Upper lobe of right lung (tissue), 1 donor: ENCODE measurements at regions not wholly inside any gene's neighbourhood (a gene's known extent, or its start where the extent isn't known, plus 50 kb on each side); places are given as distances from the start of the nearest gene placed in this dataset.
"Not testable (repeated sequence)": the region's sequence is repeated elsewhere in the genome, so short reads cannot be mapped to it uniquely, and the experiment has no call there.

Experiments used
- ATAC-seq: fragments of 200-7000 bp; cut with Tn5 transposase; one replicate; pipeline ENCODE4 v1.9.1; 2020; ENCODE audit warnings: mild to moderate bottlenecking, moderate library complexity
- DNase-seq: peaks from one replicate; pipeline ENCODE4 v3.0.0-alpha.2; 2020
- H3K27ac ChIP-seq: fragments of 200-600 bp; one replicate; pipeline ENCODE4 v1.8.0; 2022
- H3K27me3 ChIP-seq: fragments of 200-600 bp; one replicate; pipeline ENCODE4 v1.8.0; 2022; ENCODE audit warnings: mild to moderate bottlenecking
- H3K36me3 ChIP-seq: fragments of 200-600 bp; one replicate; pipeline ENCODE4 v1.8.0; 2022
- H3K4me1 ChIP-seq: fragments of 200-600 bp; one replicate; pipeline ENCODE4 v1.8.0; 2022
- H3K4me3 ChIP-seq: fragments of 200-600 bp; one replicate; pipeline ENCODE4 v1.8.0; 2022; ENCODE audit warnings: mild to moderate bottlenecking
- H3K9me3 ChIP-seq: fragments of 200-600 bp; one replicate; pipeline ENCODE4 v1.8.0; 2022
- CTCF ChIP-seq: fragments of 200-600 bp; IDR thresholded peaks from one replicate; pipeline ENCODE4 v1.8.0; 2022; ENCODE audit warnings: antibody characterized with exemption
- intact Hi-C: fragments of 100-400 bp; cut with DNase I; formaldehyde crosslinking; loops from one replicate; pipeline ENCODE4 v1.11.0; 2022
- donor health status: DM: no; HTN: yes; CAD: no; lungs with severe emphysema.

GRCh38 chr2:84306361-84306760 is 152.7 kb downstream of the SUCLG1 start:
- Histone ChIP-seq H3K27ac (no peak overlapping the region), H3K27me3 (no peaks in the 10 kb centered on the region), H3K4me1 (no peaks in the 10 kb centered on the region), H3K36me3 (no peaks in the 10 kb centered on the region), H3K4me3 (no peak overlapping the region), H3K9me3 (no peaks in the 10 kb centered on the region)
- ATAC-seq (no peak), DNase-seq (no peak)
- TF ChIP-seq CTCF, result no peak
- intact Hi-C loops, result no loop called here

- ATAC-seq, result peak; percentile 91
- Histone ChIP-seq H3K4me3 (no peak overlapping the region), H3K27me3 (no peaks in the 10 kb centered on the region), H3K4me1 (no peaks in the 10 kb centered on the region), H3K36me3 (no peaks in the 10 kb centered on the region), H3K9me3 (no peaks in the 10 kb centered on the region), H3K27ac (no peak overlapping the region)
- TF ChIP-seq CTCF, result peak; percentile 75
- no peak for DNase-seq
- intact Hi-C loops, result no loop called here
These were observed 156.3 kb downstream of the SUCLG1 start for GRCh38 chr2:84302513-84303412.

GRCh38 chr2:84301717-84302116 is 157.4 kb downstream of the SUCLG1 start:
- DNase-seq, result no peak
- no peaks in the 10 kb centered on the region for H3K4me1 ChIP-seq
- no peaks in the 10 kb centered on the region for H3K9me3 ChIP-seq
- no peak for ATAC-seq
- no peak for TF ChIP-seq CTCF
- no peak overlapping the region for H3K4me3 ChIP-seq
- intact Hi-C loops, result no loop called here
- no peak overlapping the region for H3K27ac ChIP-seq
- no peaks in the 10 kb centered on the region for H3K36me3 ChIP-seq
- no peaks in the 10 kb centered on the region for H3K27me3 ChIP-seq

- intact Hi-C loops, result no loop called here
- no peak overlapping the region for H3K27ac ChIP-seq
- H3K9me3 ChIP-seq, result no peaks in the 10 kb centered on the region
- no peak for TF ChIP-seq CTCF
- H3K4me3 ChIP-seq, result no peak overlapping the region
- no peak for DNase-seq
- ATAC-seq, result no peak
- no peaks in the 10 kb centered on the region for H3K27me3 ChIP-seq
- no peaks in the 10 kb centered on the region for H3K4me1 ChIP-seq
- H3K36me3 ChIP-seq, result no peaks in the 10 kb centered on the region
These were observed 158.4 kb downstream of the SUCLG1 start for GRCh38 chr2:84300696-84301029.

DNA sequence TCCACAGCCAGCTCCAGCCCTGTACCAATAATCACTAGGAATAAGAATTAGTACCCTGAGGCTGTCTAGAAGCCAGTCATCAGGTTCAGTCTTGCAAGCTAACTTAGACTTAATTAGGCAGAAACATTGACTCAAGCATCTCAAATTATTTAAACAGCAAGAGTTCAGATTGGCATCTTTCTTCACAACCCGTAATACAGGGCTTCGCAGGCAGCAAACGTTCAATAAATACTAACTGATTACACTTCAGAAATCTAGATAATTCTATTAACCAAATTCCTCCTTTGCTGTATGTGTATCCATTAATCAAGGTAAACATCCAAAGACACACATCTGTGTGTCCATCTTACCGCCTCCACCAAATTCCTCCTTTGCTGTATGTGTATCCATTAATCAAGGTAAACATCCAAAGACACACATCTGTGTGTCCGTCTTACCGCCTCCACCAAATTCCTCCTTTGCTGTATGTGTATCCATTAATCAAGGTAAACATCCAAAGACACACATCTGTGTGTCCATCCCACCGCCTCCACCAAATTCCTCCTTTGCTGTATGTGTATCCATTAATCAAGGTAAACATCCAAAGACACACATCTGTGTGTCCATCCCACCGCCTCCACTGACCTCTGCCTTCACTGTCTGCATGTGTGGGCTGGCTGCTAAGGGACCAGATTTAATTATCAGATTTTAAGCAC is 158.9 kb downstream of the SUCLG1 start:
- H3K9me3 ChIP-seq, H3K27ac ChIP-seq, H3K4me1 ChIP-seq, ATAC-seq, H3K27me3 ChIP-seq, H3K36me3 ChIP-seq, H3K4me3 ChIP-seq, DNase-seq, intact Hi-C loops: not testable (repeated sequence)

- H3K9me3 ChIP-seq, result no peaks in the 10 kb centered on the region
- DNase-seq, result no peak
- H3K27me3 ChIP-seq, result no peaks in the 10 kb centered on the region
- ATAC-seq, result no peak
- H3K27ac ChIP-seq, result no peak overlapping the region
- H3K36me3 ChIP-seq, result no peaks in the 10 kb centered on the region
- intact Hi-C loops, result no loop called here
- H3K4me3 ChIP-seq, result no peak overlapping the region
- no peaks in the 10 kb centered on the region for H3K4me1 ChIP-seq
- TF ChIP-seq CTCF, result no peak
These were observed 159.8 kb downstream of the SUCLG1 start for GRCh38 chr2:84299211-84299775.
